ENCODE measurements at regions not wholly inside any gene's neighbourhood (a gene's known extent, or its start where the extent isn't known, plus 50 kb on each side); places are given as distances from the start of the nearest gene placed in this dataset.

- no peak overlapping the region for H3K4me2 ChIP-seq (ENCODE audit: insufficient read depth, low read length)
- no peaks in the 10 kb centered on the region for H3K36me3 ChIP-seq (ENCODE audit: insufficient read depth, low read length)
- no peak for ATAC-seq (ENCODE audit: insufficient read depth, low read depth)
- no peak for TF ChIP-seq EZH2 (IDR thresholded peaks at IDR 0.05; ENCODE audit: borderline replicate concordance, low read depth, low read length, severe bottlenecking)
- no peak for TF ChIP-seq CTCF (IDR thresholded peaks at IDR 0.05; ENCODE audit: borderline replicate concordance, extremely low read depth, low read length, poor library complexity, severe bottlenecking)
- no peak overlapping the region for H3K9ac ChIP-seq (ENCODE audit: low read depth, low read length)
- H2AFZ ChIP-seq (ENCODE audit: low read depth, low read length): no peak overlapping the region
- no peak overlapping the region for H3K4me3 ChIP-seq (ENCODE audit: low read depth in 1 of 2, low read length in 2 of 2)
- peaks cover 3% of the 10 kb centered on the region for H3K9me3 ChIP-seq (ENCODE audit: insufficient read depth, low read length, severe bottlenecking)
- no peaks in the 10 kb centered on the region for H3K4me1 ChIP-seq (ENCODE audit: insufficient read depth, low read length)
- no peaks in the 10 kb centered on the region for H3K79me2 ChIP-seq (ENCODE audit: insufficient read depth, low read length)
- DNase-seq: no peak
- no peaks in the 10 kb centered on the region for H3K27me3 ChIP-seq (ENCODE audit: insufficient read depth, low read length, poor library complexity)
- no peaks in the 10 kb centered on the region for H4K20me1 ChIP-seq (ENCODE audit: insufficient read depth, low read length)
- no peak overlapping the region for H3K27ac ChIP-seq (ENCODE audit: low read length)
Measured at GRCh38 chr5:153006681-153007080, 483.8 kb upstream of the GRIA1 start.

- no peak overlapping the region for H3K27ac ChIP-seq (ENCODE audit: low read length)
- no peak overlapping the region for H3K4me2 ChIP-seq (ENCODE audit: insufficient read depth, low read length)
- H3K79me2 ChIP-seq (ENCODE audit: insufficient read depth, low read length): no peaks in the 10 kb centered on the region
- H3K9ac ChIP-seq (ENCODE audit: low read depth, low read length): no peak overlapping the region
- DNase-seq (no peak), ATAC-seq (ENCODE audit: insufficient read depth, low read depth) (no peak)
- H3K36me3 ChIP-seq (ENCODE audit: insufficient read depth, low read length): no peaks in the 10 kb centered on the region
- no peaks in the 10 kb centered on the region for H3K27me3 ChIP-seq (ENCODE audit: insufficient read depth, low read length, poor library complexity)
- H3K4me1 ChIP-seq (ENCODE audit: insufficient read depth, low read length): no peaks in the 10 kb centered on the region
- no peak overlapping the region for H2AFZ ChIP-seq (ENCODE audit: low read depth, low read length)
- no peak overlapping the region for H3K4me3 ChIP-seq (ENCODE audit: low read depth in 1 of 2, low read length in 2 of 2)
- H3K9me3 ChIP-seq (ENCODE audit: insufficient read depth, low read length, severe bottlenecking): no peaks in the 10 kb centered on the region
- TF ChIP-seq CTCF (IDR thresholded peaks at IDR 0.05; ENCODE audit: borderline replicate concordance, extremely low read depth, low read length, poor library complexity, severe bottlenecking) (no peak), EZH2 (IDR thresholded peaks at IDR 0.05; ENCODE audit: borderline replicate concordance, low read depth, low read length, severe bottlenecking) (no peak)
- no peaks in the 10 kb centered on the region for H4K20me1 ChIP-seq (ENCODE audit: insufficient read depth, low read length)
Measured at GRCh38 chr5:153014194-153014593, 476.3 kb upstream of the GRIA1 start.

- TF ChIP-seq EZH2 (IDR thresholded peaks at IDR 0.05; ENCODE audit: borderline replicate concordance, low read depth, low read length, severe bottlenecking) (no peak), CTCF (IDR thresholded peaks at IDR 0.05; ENCODE audit: borderline replicate concordance, extremely low read depth, low read length, poor library complexity, severe bottlenecking) (no peak)
- no peak for ATAC-seq (ENCODE audit: insufficient read depth, low read depth)
- Histone ChIP-seq H3K79me2 (ENCODE audit: insufficient read depth, low read length) (no peaks in the 10 kb centered on the region), H3K27ac (ENCODE audit: low read length) (no peak overlapping the region), H3K4me3 (ENCODE audit: low read depth in 1 of 2, low read length in 2 of 2) (no peak overlapping the region), H3K9me3 (ENCODE audit: insufficient read depth, low read length, severe bottlenecking) (no peaks in the 10 kb centered on the region), H4K20me1 (ENCODE audit: insufficient read depth, low read length) (no peaks in the 10 kb centered on the region), H3K9ac (ENCODE audit: low read depth, low read length) (no peak overlapping the region), H3K4me2 (ENCODE audit: insufficient read depth, low read length) (no peak overlapping the region), H2AFZ (ENCODE audit: low read depth, low read length) (no peak overlapping the region), H3K36me3 (ENCODE audit: insufficient read depth, low read length) (no peaks in the 10 kb centered on the region), H3K4me1 (ENCODE audit: insufficient read depth, low read length) (no peaks in the 10 kb centered on the region), H3K27me3 (ENCODE audit: insufficient read depth, low read length, poor library complexity) (no peaks in the 10 kb centered on the region)
- no peak for DNase-seq
Measured at GRCh38 chr5:153018121-153018520, 472.3 kb upstream of the GRIA1 start.

All from DND-41 (cell line).